H9 (cell line): ENCODE measurements at regions not wholly inside any gene's neighbourhood (a gene's known extent, or its start where the extent isn't known, plus 50 kb on each side); places are given as distances from the start of the nearest gene placed in this dataset.

Source experiments
- DNase-seq: peaks from one replicate; pipeline ENCODE4 v3.0.0-alpha.2; 2017
- H2AFZ ChIP-seq: one replicate; pipeline ENCODE4 v1.6.1; 2013; ENCODE audit warnings: mild to moderate bottlenecking, low read length, control low read depth, moderate library complexity
- H2AK5ac ChIP-seq: 2 replicates; pipeline ENCODE4 v1.6.1; 2013; ENCODE audit warnings: low read length, control low read depth, mixed read lengths; ENCODE audit not compliant: insufficient read length
- H2BK120ac ChIP-seq: one replicate; pipeline ENCODE4 v1.6.1; 2013; ENCODE audit warnings: low read depth, mild to moderate bottlenecking, low read length, control low read depth, inconsistent platforms; ENCODE audit not compliant: poor library complexity, severe bottlenecking
- H2BK12ac ChIP-seq: 2 replicates; pipeline ENCODE4 v1.6.1; 2013; ENCODE audit warnings: low read length, control low read depth, mixed read lengths, low read depth; ENCODE audit not compliant: insufficient read length
- H2BK15ac ChIP-seq: 2 replicates; pipeline ENCODE4 v1.6.1; 2013; ENCODE audit warnings: low read depth, low read length, control low read depth
- H2BK20ac ChIP-seq: one replicate; pipeline ENCODE4 v1.6.1; 2013; ENCODE audit warnings: low read depth, mild to moderate bottlenecking, low read length, control low read depth, inconsistent platforms; ENCODE audit not compliant: poor library complexity, severe bottlenecking
- H2BK5ac ChIP-seq: 2 replicates; pipeline ENCODE4 v1.6.1; 2013; ENCODE audit warnings: low read length, control low read depth, mixed read lengths; ENCODE audit not compliant: insufficient read length
- H3K14ac ChIP-seq: 2 replicates; pipeline ENCODE4 v1.6.1; 2013; ENCODE audit warnings: low read length, control low read depth; ENCODE audit not compliant: insufficient read depth
- H3K18ac ChIP-seq: 2 replicates; pipeline ENCODE4 v1.6.1; 2013; ENCODE audit warnings: low read depth, mild to moderate bottlenecking, mixed read lengths, low read length, control low read depth; ENCODE audit not compliant: insufficient read length
- H3K23ac ChIP-seq: 2 replicates; pipeline ENCODE4 v1.6.1; 2013; ENCODE audit warnings: low read length, control low read depth, mixed read lengths, low read depth; ENCODE audit not compliant: insufficient read length
- H3K23me2 ChIP-seq: 2 replicates; pipeline ENCODE4 v1.6.1; 2013; ENCODE audit warnings: low read depth, mild to moderate bottlenecking, mixed read lengths, low read length, control low read depth; ENCODE audit not compliant: insufficient read length, poor library complexity, severe bottlenecking
- H3K27ac ChIP-seq: 2 replicates; pipeline ENCODE4 v1.5.1; 2013; ENCODE audit warnings: low read length, control low read depth, mixed read lengths, low read depth; ENCODE audit not compliant: insufficient read length
- H3K27me3 ChIP-seq: 2 replicates; pipeline ENCODE4 v1.6.1; 2013; ENCODE audit warnings: low read length, control low read depth, inconsistent platforms; ENCODE audit not compliant: insufficient read depth
- H3K4ac ChIP-seq: 2 replicates; pipeline ENCODE4 v1.6.1; 2013; ENCODE audit warnings: low read depth, mild to moderate bottlenecking, control low read depth, inconsistent platforms, low read length, moderate library complexity
- H3K4me1 ChIP-seq: 2 replicates; pipeline ENCODE4 v1.6.1; 2013; ENCODE audit warnings: low read length, control low read depth, inconsistent platforms; ENCODE audit not compliant: insufficient read depth
- H3K4me2 ChIP-seq: 2 replicates; pipeline ENCODE4 v1.6.1; 2013; ENCODE audit warnings: low read length, control low read depth, mixed read lengths; ENCODE audit not compliant: insufficient read length, insufficient read depth
- H3K56ac ChIP-seq: 2 replicates; pipeline ENCODE4 v1.6.1; 2013; ENCODE audit warnings: low read depth, mild to moderate bottlenecking, mixed read lengths, low read length, control low read depth; ENCODE audit not compliant: insufficient read length
- H3K79me1 ChIP-seq: 2 replicates; pipeline ENCODE4 v1.6.1; 2013; ENCODE audit warnings: low read depth, mild to moderate bottlenecking, moderate library complexity, low read length, control low read depth, inconsistent platforms; ENCODE audit not compliant: insufficient read depth, poor library complexity, severe bottlenecking
- H3K79me2 ChIP-seq: 2 replicates; pipeline ENCODE4 v1.6.1; 2013; ENCODE audit warnings: low read length, control low read depth, inconsistent platforms; ENCODE audit not compliant: insufficient read depth
- H3K9ac ChIP-seq: 2 replicates; pipeline ENCODE4 v1.6.1; 2013; ENCODE audit warnings: low read length, control low read depth, mixed read lengths; ENCODE audit not compliant: insufficient read length; ENCODE audit errors: extremely low read depth
- H3K9me3 ChIP-seq: one replicate; pipeline ENCODE4 v1.6.1; 2013; ENCODE audit warnings: low read depth, low read length, inconsistent platforms; ENCODE audit not compliant: control insufficient read depth
- H3T11ph ChIP-seq: one replicate; pipeline ENCODE4 v1.6.1; 2013; ENCODE audit warnings: mild to moderate bottlenecking, low read length, control low read depth, inconsistent platforms
- H4K20me1 ChIP-seq: one replicate; pipeline ENCODE4 v1.6.1; 2013; ENCODE audit not compliant: control insufficient read depth, insufficient read length, insufficient read depth
- H4K5ac ChIP-seq: 2 replicates; pipeline ENCODE4 v1.6.1; 2013; ENCODE audit warnings: low read depth, mild to moderate bottlenecking, mixed read lengths, low read length, control low read depth; ENCODE audit not compliant: insufficient read length
- H4K8ac ChIP-seq: replicated peaks from 2 replicates; pipeline ENCODE4 v1.6.1; 2013; ENCODE audit warnings: low read length, control low read depth, mixed read lengths, low read depth; ENCODE audit not compliant: insufficient read length
- H4K91ac ChIP-seq: 2 replicates; pipeline ENCODE4 v1.6.1; 2013; ENCODE audit warnings: low read depth, mild to moderate bottlenecking, moderate library complexity, mixed read lengths, low read length, control low read depth; ENCODE audit not compliant: insufficient read length
- H3K27ac Mint-ChIP-seq, 3 experiments: 2 replicates in 2 of 3; 3 replicates in 1 of 3; pipeline ENCODE4 v1.8.0; 2020 to 2021; ENCODE audit warnings: mixed read lengths in 3 of 3, mild to moderate bottlenecking in 1 of 3, moderate library complexity in 1 of 3
- H3K27me3 Mint-ChIP-seq: 2 replicates; pipeline ENCODE4 v1.8.0; 2021; ENCODE audit warnings: low read depth, mild to moderate bottlenecking, moderate library complexity, mixed read lengths
- H3K36me3 Mint-ChIP-seq, 3 experiments: 2 replicates in 2 of 3; 3 replicates in 1 of 3; pipeline ENCODE4 v1.8.0; 2020 to 2021; ENCODE audit warnings: low read depth in 3 of 3, mixed read lengths in 3 of 3; ENCODE audit not compliant: insufficient read depth in 1 of 3
- H3K4me1 Mint-ChIP-seq, 2 experiments: 2 replicates each; pipeline ENCODE4 v1.8.0; 2020; ENCODE audit warnings: mixed read lengths in 2 of 2
- H3K4me3 Mint-ChIP-seq, 2 experiments: 2 replicates in 1 of 2; 3 replicates in 1 of 2; pipeline ENCODE4 v1.8.0; 2020 to 2021; ENCODE audit warnings: mild to moderate bottlenecking in 2 of 2, mixed read lengths in 2 of 2, moderate library complexity in 1 of 2
- H3K9me3 Mint-ChIP-seq, 2 experiments: 2 replicates in 1 of 2; 3 replicates in 1 of 2; pipeline ENCODE4 v1.8.0; 2020; ENCODE audit warnings: mild to moderate bottlenecking in 2 of 2, mixed read lengths in 2 of 2, moderate library complexity in 1 of 2
- CTCF ChIP-seq: fragments of 200-600 bp; sonication (generic); conservative IDR thresholded peaks from 3 replicates; pipeline ENCODE4 v1.8.0; 2021; ENCODE audit warnings: antibody characterized with exemption, mild to moderate bottlenecking

- H3K18ac ChIP-seq: no peak overlapping the region
- no peak overlapping the region for H3K14ac ChIP-seq
- DNase-seq: no peak
- H3K9me3 ChIP-seq: no peaks in the 10 kb centered on the region
- H4K5ac ChIP-seq: no peak overlapping the region
- no peaks in the 10 kb centered on the region for H3K27me3 ChIP-seq
- H3K4ac ChIP-seq: no peak overlapping the region
- peaks cover 26 to 30% of the 10 kb centered on the region in 2 experiments for H3K9me3 Mint-ChIP-seq
- H4K91ac ChIP-seq: no peak overlapping the region
- H3K9ac ChIP-seq: no peak overlapping the region
- H2BK15ac ChIP-seq: no peak overlapping the region
- H3K23ac ChIP-seq: no peak overlapping the region
- H3T11ph ChIP-seq: no peak overlapping the region
- no peak for TF ChIP-seq CTCF
- H3K23me2 ChIP-seq: no peaks in the 10 kb centered on the region
- no peak overlapping the region for H3K4me2 ChIP-seq
- H2BK5ac ChIP-seq: no peak overlapping the region
- no peak overlapping the region for H4K8ac ChIP-seq
- H2BK12ac ChIP-seq: no peak overlapping the region
- H3K56ac ChIP-seq: no peak overlapping the region
- H2BK120ac ChIP-seq: no peak overlapping the region
- H3K4me1 Mint-ChIP-seq: peaks cover 23 to 24% of the 10 kb centered on the region in 2 experiments
- H2BK20ac ChIP-seq: no peak overlapping the region
- H4K20me1 ChIP-seq: no peaks in the 10 kb centered on the region
- H2AK5ac ChIP-seq: no peak overlapping the region
- H3K27ac Mint-ChIP-seq: no peak overlapping the region
- no peaks in the 10 kb centered on the region for H3K79me2 ChIP-seq
- H3K79me1 ChIP-seq: no peaks in the 10 kb centered on the region
- no peaks in the 10 kb centered on the region for H3K4me1 ChIP-seq
- peaks cover 32 to 42% (median 38%) of the 10 kb centered on the region in 3 experiments for H3K36me3 Mint-ChIP-seq
- no peak overlapping the region for H2AFZ ChIP-seq
- no peak overlapping the region for H3K27ac ChIP-seq
- no peak overlapping the region for H3K4me3 Mint-ChIP-seq
- H3K27me3 Mint-ChIP-seq: no peaks in the 10 kb centered on the region
Measured at GRCh38 chr3:106860182-106860581, 517.1 kb upstream of the CCDC54 start.
